ENCODE measurements at regions not wholly inside any gene's neighbourhood (a gene's known extent, or its start where the extent isn't known, plus 50 kb on each side); places are given as distances from the start of the nearest gene placed in this dataset.
A peak's percentile ranks its signal among the peaks of the same experiment; 100 is the strongest.
"Not testable (repeated sequence)": the region's sequence is repeated elsewhere in the genome, so short reads cannot be mapped to it uniquely, and the experiment has no call there.

DNA sequence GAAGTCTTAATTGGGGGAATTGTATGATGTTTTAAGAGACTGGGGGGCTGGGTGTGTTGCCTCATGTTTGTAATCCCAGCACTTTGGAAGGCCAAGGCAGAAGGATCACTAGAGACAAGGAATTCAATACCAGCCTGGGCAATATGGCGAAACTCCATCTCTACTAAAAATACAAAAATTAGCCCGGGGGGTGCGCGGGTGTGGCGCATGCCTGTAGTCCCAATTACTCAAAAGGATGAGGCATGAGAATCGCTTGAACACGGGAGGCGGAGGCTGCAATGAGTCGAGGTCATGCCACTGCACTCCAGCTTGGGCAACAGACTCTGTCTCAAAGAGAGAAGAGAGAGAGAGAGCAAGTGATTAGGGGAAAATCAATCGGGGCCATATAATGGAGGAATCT lies 600.5 kb downstream of the SLC16A7 start:
- DNase-seq (ENCODE audit: low spot score) = no peak

DNA sequence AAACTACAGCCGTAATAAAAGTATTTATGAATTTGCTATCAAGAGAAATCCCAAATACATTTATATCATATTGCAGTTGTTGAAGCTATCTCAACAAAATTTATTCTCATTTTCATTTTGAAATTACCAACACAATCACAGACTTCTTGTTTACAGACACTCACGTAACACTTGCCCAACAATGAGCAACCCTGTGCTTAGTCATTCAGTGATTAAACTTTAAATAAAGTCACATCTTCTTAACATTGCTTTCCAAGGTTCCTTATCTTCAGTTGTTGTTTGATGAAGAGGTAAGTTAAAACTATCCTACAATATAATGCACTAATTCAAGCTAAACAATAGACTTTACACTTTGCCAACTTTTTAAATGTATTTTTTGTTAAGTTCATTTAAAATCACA lies 601.8 kb downstream of the SLC16A7 start:
- DNase-seq (ENCODE audit: low spot score) = peak; percentile 19

DNA sequence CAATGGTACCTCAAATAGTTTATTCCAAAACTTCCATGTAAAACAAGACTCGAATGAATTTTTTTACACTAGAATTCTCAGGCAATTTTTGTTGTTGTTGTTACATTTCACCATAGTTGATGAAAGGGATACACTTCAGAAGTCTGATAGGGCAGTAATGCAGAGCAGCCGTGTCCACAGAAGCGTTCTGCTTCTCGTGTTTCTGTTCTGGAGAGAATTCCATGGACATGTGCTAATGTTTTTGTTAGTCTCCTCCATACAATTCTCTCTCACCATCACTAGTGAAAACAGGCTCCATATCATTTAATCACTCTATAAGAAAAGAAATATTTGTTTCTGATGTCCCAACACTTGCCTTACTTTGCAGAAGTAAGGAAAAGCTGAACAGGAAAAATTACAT lies 606.1 kb downstream of the SLC16A7 start:
- DNase-seq (ENCODE audit: low spot score) = no peak

DNA sequence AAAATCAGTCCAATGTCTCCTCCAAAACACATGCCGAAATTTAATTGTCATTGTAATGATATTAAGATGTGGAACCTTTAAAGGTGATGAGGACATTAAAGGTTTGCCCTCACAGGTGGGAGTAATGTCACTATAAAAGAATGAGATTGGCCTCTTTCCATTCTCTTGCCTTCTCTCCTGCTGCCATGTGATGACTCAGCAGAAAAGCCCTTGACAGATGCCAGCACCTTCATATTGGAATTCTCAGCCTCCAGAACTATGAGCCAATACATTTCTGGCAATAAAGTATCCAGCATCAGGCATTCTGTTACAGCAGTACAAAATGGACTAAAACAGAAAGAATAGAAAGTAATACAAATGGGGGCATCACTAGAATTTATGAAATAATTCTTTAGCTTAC lies 609.7 kb downstream of the SLC16A7 start:
- peak; percentile 4 for DNase-seq (ENCODE audit: low spot score)

DNA sequence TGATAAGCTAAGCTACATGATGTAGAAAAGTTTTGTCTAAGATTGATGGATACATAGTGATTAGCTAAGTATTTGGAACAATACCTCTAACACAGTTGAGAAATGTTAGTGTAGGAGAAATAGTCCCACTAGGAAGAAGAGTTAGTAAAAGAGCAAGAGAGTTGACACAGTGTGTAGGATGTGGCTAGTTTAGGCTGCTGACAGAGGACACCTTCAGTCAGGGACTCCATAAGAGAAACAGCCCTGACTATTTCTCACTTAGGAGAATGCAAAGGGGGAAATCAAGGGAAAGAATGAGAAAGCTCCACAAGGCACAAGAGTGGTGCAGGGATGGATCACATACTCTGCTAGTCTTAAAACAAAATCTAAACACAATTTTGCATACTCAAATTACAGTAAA lies 613.7 kb downstream of the SLC16A7 start:
- no peak for DNase-seq (ENCODE audit: low spot score)

DNA sequence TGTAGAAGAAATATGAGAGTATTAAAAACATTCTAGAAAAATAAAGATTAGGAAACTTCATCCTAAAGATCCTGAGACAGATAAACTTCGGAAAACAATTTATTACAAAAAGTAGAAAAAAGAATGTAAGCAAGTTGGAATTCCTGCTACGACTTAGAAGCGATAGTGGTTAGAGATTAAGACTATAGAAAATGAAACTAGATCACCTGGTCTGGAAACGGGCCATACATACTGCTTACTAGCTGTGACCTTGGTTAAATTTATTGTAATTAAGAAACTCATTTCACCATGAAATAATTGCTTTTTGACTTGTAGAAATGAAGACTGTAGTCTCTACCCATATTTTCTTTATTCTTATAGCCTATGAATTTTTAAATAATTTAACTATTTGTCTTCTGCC lies 614.1 kb downstream of the SLC16A7 start:
- DNase-seq (ENCODE audit: low spot score) = no peak

DNA sequence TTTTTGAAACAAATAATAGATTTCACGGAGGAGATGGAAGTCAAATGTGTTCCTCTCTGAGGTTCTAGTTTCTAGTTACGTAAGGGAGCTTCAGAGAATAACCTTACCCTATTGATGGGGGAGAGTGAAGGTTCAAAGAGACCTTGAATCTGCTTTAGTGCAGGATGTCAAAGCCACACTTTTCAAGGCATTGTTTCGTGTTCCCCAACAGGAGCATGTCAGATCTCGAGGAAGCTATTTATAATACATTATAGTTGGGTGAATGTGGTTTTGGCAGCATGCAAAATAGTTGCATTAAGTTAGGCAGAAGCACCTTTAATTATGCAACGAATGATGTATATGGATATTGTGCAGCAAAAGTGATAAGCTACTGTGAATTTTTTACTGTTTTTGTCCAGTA lies 614.9 kb downstream of the SLC16A7 start:
- DNase-seq (ENCODE audit: low spot score) = no peak

DNA sequence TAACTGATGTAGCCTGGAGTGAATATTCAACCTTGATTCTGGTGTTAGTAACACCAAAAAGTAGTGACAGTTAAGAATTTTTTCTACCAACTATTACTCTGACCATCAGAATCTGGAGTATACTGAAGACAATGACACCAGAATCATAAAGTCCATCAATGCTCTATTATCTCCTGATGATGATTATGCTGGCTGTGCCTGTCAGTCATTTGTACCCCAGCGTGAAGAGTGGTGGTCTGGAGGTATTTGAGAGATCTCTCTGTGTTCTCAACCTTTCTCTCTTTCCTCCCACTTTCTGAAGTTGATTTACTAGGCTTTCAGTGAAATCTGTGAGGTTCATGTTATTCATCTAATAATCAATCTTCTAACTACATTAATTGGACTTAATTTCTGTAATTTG lies 615.4 kb downstream of the SLC16A7 start:
- no peak for DNase-seq (ENCODE audit: low spot score)

DNA sequence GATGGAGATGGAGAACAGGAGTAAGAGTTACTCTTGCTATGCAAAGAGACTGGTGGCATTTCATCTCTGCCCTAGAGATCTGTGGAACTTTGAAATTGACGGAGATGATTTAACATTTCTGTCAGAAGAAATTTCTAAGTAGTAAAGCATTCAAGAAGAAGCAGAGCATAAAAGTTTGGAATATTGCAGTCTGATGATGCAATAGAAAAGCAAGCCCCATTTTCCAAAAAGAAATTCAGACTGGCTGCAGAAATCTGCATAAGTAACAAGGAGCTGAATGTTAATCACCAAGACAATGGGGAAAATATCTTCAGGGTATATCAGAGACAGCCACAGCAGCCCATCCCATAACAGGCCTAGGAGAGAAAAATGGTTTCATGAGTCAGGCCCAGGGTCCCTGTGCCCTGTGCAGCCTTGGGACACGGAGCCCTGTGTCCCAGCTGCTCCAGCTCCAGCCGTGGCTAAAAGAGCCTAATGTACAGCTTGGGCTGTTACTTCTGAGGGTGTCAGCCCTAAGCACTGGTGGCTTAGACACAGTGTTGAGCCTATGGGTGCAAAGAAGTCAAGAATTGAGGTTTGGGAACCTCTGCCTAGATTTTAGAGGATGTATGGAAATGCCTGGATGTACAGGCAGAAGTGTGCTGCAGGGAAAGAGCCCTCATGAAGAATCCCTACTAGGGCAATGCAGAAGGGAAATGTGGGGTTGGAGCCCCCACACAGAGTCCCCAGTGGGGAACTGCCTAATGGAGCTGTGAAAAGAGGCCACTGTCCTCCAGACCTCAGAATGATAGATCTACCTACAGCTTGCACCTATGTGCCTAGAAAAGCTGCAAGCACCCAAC lies 616.6 kb downstream of the SLC16A7 start:
- DNase-seq (ENCODE audit: low spot score) = no peak

DNA sequence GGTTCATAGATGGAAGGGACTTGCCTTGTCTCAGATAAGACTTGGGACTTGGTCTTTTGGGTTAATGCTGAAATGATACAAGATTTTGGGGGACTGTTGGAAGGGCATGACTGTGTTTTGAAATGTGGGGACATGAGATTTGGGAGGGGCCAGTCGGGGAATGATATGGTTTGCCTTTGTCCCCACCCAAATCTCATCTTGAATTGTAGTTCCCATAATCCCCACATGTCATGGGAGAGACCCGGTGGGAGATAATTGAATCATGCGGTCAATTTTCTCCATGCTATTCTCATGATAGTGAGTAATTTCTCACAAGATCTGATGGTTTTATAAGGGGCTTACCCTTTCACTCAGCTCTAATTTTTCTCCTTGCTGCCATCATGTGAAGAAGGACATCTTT lies 617.4 kb downstream of the SLC16A7 start:
- not testable (repeated sequence) for DNase-seq (ENCODE audit: low spot score)

DNA sequence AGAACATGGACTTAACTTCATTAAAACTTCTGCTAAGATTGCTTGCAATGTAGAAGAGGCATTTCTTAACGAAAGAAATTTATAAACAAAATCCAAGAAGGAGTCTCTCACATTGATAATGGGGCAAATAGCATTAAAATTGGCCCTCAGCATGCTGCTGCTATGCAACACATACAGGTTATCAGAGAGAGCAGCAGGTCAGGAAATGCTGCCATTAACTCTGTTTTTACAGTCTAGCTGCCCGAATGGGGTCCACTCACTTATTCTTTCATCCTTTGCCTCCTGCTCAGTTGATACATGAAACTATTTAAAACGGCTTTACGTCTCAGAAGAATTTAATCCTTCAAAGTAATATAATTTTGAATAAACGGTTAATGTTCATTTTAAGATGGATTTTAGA lies 620.4 kb downstream of the SLC16A7 start:
- DNase-seq (ENCODE audit: low spot score) = no peak

DNA sequence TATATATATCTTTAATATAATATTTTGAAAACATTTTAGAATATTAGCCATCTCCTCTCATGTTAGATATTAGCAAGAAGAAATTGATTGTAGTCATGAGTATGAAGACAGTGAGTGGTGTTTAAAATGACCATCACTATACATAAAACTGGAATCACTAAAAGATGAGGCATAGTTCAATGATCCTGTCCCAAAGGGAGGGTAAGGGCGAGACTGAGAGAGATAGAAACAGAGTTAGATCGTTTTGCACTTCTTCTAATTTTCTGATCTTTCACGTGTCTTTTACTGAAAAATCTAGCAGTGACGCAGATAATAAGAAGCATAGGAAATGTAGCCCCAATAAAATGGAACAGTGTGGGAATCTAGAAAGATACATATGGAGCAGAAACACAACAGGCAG lies 627.4 kb downstream of the SLC16A7 start:
- DNase-seq (ENCODE audit: low spot score) = no peak

DNA sequence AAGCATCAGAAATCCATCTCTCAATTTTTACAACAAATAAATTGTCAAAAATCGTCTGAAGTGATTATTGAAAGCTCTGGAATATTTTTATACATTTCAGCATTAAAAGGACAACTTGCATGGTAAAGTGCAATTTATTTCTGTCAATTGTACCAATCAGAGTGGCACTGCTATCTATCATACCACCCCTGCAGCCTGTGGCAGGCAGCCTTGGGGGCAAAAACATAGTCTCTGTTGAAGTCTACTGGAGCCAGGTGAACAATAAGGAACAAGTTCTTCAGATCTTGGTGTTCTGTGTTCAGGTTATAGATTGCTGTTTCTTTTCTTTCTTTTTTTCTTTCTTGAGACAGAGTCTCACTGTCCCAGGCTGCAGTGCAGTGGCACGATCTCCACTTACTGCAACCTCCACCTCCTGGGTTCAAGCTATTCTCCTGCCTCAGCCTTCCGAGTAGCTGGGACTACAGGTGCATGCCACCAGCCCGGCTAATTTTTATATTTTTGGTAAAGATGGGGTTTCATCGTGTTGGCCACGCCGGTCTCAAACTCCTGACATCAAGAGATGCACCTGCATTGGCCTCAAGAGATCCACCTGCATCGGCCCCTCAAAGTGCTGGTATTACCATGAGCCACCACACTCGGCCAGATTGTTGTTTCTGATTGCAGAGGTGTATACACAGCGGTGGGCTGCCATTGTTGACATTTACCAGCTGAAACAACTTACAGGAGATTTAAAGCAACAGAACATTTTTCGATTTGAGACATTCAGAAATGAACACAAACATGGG lies 629.6 kb downstream of the SLC16A7 start:
- no peak for DNase-seq (ENCODE audit: low spot score)

DNA sequence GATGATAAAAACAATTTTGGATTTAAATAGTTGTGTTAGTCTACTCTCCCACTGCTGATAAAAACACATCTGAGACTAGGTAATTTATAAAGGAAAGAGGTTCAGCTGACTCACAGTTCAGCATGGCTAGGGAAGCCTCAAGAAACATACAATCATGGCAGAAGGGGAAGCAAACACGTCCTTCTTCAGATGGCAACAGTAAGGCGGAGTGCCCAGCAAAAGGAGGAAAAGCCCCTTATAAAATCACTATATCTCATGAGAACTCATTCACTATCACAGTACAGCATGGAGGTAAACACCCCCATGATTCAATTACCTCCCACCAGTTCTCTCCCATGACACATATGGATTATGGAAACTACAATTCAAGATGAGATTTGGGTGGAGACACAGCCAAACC lies 632.1 kb downstream of the SLC16A7 start:
- no peak for DNase-seq (ENCODE audit: low spot score)

DNA sequence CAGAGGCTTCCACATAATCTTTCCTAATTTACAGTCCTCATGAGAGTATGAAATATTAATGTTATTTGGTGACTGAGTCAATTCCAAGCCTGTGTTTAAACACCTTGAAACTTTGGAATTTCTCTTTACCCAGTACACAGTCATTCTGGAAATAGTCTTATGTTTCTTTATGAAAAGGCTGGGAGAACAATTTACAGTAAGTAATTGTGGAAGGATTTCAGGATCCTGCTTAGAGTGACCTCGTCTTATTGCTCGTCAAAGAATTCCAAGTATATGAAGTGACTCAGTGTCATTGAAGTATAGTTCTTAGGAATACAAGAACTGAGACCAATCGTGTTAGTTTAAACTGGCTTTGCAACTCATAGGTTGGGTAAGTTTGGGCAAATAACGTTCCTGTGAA lies 634.2 kb downstream of the SLC16A7 start:
- DNase-seq (ENCODE audit: low spot score) = peak; percentile 13

DNA sequence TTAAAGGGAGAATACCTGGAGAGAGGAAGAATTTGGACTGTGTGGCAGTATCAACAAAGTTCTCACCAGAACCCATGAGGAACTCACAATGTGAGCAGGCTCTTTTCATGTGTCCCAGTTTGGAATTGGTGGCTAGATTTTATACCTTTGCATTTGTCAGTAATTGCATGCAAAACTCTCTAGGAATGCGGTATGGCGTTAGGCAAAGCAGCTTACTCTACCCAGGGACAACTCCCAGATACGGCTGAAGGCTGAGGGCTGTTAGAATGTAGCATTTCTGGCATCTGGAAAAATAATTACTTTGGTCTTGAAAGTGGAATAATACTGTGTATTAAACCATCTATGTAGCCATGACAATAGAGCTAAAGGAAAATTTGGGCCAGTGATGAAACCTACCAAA lies 635.5 kb downstream of the SLC16A7 start:
- DNase-seq (ENCODE audit: low spot score) = no peak

DNA sequence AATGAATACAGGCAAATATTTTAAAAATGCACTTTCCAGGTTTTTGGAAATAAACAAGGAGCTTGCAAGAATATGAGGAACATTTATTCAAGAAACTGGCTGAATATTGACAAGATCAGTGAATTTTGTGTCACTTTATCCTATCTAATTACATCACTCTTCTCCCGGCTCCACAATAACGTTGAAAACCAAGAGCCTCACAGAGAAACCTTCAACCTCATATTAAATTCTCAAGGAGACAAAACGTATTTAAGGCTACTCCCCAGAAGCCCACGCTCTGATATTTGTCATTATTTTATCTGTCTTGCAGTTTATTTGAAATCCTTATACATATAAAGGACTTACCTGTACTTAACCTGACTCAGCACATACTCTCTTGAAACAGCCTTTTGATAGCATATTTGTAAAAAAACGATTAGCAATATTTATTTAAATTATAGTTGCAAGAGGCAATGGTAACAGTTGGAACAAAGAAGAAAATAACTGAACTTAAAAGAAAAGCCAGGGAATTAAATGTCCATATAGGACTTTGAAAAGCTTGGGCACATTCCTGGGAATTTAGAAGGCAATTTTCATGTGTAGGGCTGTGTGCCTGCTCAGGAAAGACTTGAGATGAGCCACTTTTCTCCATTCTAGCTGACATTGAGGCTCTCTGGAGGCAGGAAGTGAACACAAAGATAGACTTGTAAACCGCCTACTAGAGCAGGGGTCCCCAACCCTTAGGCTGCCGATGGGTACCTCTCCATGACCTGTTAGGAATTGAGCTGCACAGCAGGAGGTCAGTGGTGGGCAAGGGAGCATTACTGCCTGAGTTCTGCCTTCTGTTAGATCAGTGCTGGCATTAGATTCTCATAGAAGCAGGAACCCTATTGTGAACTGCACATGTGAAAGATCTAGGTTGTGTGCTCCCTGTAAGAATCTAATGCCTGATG lies 636.4 kb downstream of the SLC16A7 start:
- no peak for DNase-seq (ENCODE audit: low spot score)

DNA sequence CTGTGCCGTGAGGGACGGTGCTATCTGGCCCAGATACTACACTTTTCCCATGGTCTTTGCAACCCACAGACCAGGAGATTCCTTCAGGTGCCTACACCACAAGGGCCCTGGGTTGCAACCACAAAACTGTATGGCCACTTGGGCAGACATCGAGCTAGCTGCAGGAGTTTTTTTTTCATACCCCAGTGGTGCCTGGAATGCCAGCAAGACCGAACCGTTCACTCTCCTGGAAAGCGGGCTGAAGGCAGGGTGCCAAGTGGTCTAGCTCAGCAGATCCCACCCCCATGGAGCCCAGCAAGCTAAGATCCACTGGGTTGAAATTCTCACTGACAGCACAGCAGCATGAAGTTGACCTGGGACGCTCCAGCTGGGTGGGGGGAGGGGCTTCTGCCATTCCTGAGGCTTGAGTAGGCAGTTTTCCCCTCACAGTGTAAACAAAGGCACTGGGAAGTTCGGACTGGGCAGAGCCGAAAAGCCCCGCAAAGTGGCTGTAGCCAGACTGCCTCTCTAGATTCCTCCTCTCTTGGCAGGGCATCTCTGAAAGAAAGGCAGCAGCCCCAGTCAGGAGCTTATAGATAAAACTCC lies 638.9 kb downstream of the SLC16A7 start:
- DNase-seq (ENCODE audit: low spot score) = not testable (repeated sequence)

DNA sequence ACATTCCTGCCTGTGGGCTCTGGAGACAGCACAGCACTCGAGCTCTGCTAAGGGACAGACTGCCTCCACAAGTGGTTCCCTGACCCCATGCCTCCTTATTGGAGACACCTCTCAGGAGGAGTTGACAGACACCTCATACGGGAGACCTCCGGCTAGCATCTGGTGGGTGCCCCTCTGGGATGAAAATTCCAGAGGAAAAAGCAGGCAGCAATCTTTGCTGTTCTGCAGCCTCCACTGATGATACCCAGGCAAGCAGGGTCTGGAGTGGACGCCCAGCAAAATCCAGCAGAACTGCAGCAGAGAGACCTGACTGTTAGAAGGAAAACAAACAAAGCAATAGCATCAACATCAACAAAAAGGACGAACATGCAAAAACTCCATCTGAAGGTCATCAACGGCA lies 639.4 kb downstream of the SLC16A7 start:
- no peak for DNase-seq (ENCODE audit: low spot score)

DNA sequence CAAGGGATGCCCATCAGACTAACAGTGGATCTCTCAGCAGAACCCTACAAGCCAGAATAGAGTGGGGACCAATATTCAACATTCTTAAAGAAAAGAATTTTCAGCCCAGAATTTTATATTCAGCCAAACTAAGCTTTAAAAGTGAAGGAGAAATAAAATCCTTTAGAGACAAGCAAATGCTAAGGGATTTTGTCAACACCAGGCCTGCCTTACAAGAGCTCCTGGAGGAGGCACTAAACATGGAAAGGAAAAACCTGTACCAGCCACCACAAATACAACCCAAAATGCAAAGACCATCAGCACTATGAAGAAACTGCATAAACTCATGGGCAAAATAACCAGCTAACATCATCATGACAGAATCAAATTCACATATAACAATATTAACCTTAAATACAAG lies 640.6 kb downstream of the SLC16A7 start:
- not testable (repeated sequence) for DNase-seq (ENCODE audit: low spot score)

DNA sequence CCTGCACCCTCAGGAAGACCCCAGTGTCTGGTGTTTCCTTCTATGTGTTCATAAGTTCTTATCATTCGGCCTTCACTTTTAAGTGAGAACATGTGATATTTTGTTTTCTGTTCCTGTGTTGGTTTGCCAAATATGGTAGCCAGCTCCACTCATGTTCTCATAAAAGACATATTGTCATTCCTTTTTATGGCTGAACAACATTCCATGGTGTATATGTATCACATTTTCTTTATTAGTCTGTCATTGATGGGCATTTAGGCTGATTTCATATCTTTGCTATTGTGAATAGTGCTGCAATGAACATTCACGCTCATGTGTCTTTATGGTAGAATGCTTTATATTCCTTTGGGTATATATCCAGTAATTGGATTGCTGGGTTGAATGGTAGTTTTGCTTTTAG lies 645.1 kb downstream of the SLC16A7 start:
- DNase-seq (ENCODE audit: low spot score) = no peak

DNA sequence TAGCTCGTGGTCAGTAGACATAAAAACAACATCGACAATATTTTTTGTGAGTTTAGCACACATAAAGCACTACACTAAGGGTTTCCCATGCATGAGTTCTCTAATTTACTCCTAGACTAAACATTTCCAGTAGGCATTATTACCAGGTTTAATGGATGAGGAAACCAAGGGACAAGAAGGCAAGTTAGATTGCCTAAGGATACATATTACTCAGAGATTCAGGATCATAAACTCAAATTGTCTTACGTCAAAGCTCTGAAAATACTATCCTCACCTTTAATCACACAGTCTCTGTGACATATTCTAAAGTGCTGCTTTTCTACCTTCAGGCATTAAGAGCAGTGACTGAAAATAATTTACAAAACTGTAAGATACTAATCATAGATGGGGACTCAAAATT lies 655.3 kb downstream of the SLC16A7 start:
- DNase-seq (ENCODE audit: low spot score) = no peak

Data from GM03348 (cell line).